ENCODE measurements at regions not wholly inside any gene's neighbourhood (a gene's known extent, or its start where the extent isn't known, plus 50 kb on each side); places are given as distances from the start of the nearest gene placed in this dataset.
"Not testable (repeated sequence)": the region's sequence is repeated elsewhere in the genome, so short reads cannot be mapped to it uniquely, and the experiment has no call there.

DNA sequence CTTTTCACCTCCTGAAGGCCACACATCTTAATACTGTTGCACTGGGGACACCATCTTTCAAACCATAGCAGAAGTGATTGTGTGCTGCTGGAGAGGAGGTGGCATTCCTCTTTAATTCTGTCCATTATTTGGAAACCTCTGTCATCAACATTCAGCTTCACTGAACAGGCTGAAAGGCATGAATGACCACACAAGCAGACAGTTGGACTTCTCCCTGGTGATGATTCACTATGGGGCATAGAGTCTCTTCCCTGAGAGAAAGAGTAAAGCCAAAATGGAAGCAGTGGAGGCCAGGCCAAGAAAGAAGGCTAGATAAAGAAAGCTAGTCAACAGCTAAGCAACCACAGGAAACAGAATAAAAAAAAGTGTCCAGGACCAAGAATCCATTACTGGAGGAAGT, 113.1 kb upstream of the VSTM2A start:
- TF ChIP-seq, protein P1, sequence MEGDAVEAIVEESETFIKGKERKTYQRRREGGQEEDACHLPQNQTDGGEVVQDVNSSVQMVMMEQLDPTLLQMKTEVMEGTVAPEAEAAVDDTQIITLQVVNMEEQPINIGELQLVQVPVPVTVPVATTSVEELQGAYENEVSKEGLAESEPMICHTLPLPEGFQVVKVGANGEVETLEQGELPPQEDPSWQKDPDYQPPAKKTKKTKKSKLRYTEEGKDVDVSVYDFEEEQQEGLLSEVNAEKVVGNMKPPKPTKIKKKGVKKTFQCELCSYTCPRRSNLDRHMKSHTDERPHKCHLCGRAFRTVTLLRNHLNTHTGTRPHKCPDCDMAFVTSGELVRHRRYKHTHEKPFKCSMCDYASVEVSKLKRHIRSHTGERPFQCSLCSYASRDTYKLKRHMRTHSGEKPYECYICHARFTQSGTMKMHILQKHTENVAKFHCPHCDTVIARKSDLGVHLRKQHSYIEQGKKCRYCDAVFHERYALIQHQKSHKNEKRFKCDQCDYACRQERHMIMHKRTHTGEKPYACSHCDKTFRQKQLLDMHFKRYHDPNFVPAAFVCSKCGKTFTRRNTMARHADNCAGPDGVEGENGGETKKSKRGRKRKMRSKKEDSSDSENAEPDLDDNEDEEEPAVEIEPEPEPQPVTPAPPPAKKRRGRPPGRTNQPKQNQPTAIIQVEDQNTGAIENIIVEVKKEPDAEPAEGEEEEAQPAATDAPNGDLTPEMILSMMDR (IDR thresholded peaks at IDR 0.05), result no peak
- no peak for TF ChIP-seq POLR2A (IDR thresholded peaks at IDR 0.05)
- H3K4me3 ChIP-seq (ENCODE audit: low read depth, poor library complexity, severe bottlenecking), result no peak overlapping the region
- intact Hi-C loops (cut with DNase I; ENCODE audit: low total_unique reads), result no loop called here
- no peak for DNase-seq (ENCODE audit: low spot score in 2 of 2)

DNA sequence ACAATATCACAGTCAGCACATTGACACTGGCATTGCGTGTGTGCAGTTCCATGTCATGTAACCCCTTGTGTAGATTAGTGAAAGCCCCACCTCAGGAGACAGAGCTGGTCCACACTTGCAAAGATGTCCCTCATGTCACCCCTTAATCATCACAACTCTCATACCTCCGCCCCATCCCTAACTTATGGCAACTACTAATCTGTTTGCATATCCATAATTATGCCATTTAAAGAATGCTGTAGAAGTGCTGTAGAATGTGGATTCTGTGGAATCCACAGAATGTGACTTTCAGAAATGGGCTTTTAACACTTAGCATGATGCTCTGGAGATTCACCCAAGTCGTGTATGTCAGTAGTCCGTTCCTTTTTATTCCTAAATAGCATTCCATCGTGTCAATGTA, 102.8 kb upstream of the VSTM2A start:
- no peak overlapping the region for H3K4me3 ChIP-seq (ENCODE audit: low read depth, poor library complexity, severe bottlenecking)
- no peak for TF ChIP-seq POLR2A (IDR thresholded peaks at IDR 0.05)
- TF ChIP-seq, protein P1 (IDR thresholded peaks at IDR 0.05), result no peak
- WGBS, 2 donors, result 84 to 90% methylated on average over 5 of the region's 5 CpGs
- DNase-seq (ENCODE audit: low spot score in 2 of 2), result no peak
- intact Hi-C loops (cut with DNase I; ENCODE audit: low total_unique reads), result no loop called here

DNA sequence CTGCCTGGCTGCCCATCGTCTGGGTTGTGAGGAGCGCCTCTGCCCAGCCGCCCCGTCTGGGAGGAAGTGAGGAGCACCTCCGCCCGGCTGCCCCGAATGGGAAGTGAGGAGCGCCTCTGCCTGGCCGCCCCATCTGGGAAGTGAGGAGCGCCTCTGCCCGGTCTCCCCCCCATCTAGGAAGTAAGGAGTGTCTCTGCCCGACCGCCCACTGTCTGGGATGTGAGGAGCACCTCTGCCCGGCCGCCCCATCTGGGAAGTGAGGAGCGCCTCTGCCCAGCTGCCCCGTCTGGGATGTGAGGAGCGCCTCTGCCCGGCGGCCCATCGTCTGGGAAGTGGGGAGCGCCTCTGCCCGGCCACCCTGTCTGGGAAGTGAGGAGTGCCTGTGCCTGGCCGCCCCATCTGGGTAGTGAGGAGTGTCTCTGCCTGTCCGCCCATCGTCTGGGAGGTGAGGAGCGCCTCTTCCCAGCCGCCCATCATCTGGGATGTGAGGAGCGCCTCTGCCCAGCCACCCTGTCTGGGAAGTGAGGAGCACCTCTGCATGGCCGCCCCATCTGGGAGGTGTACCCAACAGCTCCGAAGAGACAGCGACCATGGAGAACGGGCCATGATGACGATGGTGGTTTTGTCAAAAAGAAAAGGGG, 98.0 kb upstream of the VSTM2A start:
- 89 to 95% methylated on average over 27 to 31 of the region's 34 CpGs for WGBS, 2 donors
- H3K4me3 ChIP-seq (ENCODE audit: low read depth, poor library complexity, severe bottlenecking); intact Hi-C loops (cut with DNase I; ENCODE audit: low total_unique reads); DNase-seq (ENCODE audit: low spot score in 2 of 2): not testable (repeated sequence)

DNA sequence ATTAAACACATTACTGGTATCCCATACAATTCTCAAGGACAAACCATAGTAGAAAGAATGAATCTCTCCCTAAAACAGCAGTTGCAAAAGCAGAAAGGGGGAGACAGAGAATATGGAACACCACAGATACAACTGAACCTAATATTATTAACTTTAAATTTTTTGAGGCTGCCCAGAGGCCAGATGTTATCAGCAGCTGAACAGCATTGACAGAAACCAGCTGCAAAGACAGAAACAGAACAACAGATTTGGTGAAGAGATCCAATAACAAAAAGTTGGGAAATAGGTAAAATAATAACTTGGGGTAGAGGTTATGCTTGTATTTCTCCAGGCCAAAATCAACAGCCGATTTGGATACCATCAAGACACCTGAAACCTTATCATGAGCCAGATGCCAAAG, 89.0 kb upstream of the VSTM2A start:
- intact Hi-C loops (cut with DNase I; ENCODE audit: low total_unique reads); H3K4me3 ChIP-seq (ENCODE audit: low read depth, poor library complexity, severe bottlenecking); DNase-seq (ENCODE audit: low spot score in 2 of 2): not testable (repeated sequence)
- WGBS, 2 donors, result 50 to 77% methylated on average over 1 of the region's 1 CpG

DNA sequence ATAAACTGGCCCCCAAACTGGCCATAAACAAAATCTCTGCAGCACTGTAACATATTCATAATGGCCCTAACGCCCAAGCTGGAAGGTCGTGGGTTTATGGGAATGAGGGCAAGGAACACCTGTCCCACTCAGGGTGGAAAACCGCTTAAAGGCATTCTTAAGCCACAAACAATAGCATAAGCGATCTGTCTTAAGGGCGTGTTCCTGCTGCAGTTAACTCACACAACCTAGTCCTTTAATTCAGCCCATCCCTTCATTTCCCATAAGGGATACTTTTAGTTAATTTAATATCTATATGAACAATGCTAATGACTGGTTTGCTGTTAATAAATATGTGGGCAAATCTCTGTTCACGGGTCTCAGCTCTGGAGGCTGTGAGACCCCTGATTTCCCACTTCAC, 87.5 kb upstream of the VSTM2A start:
- WGBS, 2 donors, result 80 to 81% methylated on average over 6 of the region's 6 CpGs
- H3K4me3 ChIP-seq (ENCODE audit: low read depth, poor library complexity, severe bottlenecking); intact Hi-C loops (cut with DNase I; ENCODE audit: low total_unique reads); DNase-seq (ENCODE audit: low spot score in 2 of 2): not testable (repeated sequence)

DNA sequence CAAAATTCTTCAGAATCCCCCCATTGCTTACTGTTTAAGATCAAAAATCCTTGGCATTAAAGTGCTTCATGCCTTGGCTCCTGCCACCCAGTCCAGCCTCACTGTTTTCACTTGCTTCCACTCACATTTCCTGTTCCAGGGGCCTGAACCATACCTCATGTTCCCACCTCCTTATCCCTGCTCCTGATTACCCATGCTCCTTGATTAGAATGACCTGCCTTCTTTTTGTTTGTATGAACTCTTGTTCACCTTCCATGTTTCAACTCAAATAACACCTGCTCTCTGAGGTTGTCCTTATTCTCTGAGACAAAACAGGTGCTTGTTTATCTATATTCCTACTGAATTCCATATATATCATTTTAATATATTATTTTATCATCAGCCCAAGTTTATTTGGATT, 77.1 kb upstream of the VSTM2A start:
- no peak for DNase-seq (ENCODE audit: low spot score in 2 of 2)
- intact Hi-C loops (cut with DNase I; ENCODE audit: low total_unique reads), result no loop called here
- H3K4me3 ChIP-seq (ENCODE audit: low read depth, poor library complexity, severe bottlenecking), result no peak overlapping the region
- TF ChIP-seq POLR2A (IDR thresholded peaks at IDR 0.05), result no peak
- TF ChIP-seq, protein P1 (IDR thresholded peaks at IDR 0.05), result no peak

DNA sequence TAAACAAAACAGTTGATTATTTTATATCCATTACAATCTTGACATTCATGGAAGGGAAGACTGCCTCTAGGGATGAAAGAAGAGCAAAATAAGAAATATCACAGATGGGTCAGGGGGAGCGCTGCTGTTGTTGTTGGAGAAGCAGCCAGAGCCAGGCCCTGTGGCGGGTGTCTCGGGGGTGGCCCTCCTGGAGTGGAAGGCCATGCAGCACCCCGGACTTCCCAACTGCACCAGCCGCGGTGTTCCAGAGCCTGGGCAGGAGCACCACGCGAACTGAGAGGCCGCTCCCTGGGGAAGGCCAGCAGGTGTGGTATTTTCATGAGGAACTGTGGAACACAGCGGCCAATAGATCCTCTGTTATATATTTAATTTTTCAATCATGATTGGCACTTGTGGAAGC, 72.4 kb upstream of the VSTM2A start:
- no peak overlapping the region for H3K4me3 ChIP-seq (ENCODE audit: low read depth, poor library complexity, severe bottlenecking)
- TF ChIP-seq POLR2A (IDR thresholded peaks at IDR 0.05), result no peak
- TF ChIP-seq, protein P1 (IDR thresholded peaks at IDR 0.05), result no peak
- 91 to 96% methylated on average over 10 of the region's 10 CpGs for WGBS, 2 donors
- intact Hi-C loops (cut with DNase I; ENCODE audit: low total_unique reads), result no loop called here
- DNase-seq (ENCODE audit: low spot score in 2 of 2), result no peak
